ENCODE measurements at regions not wholly inside any gene's neighbourhood (a gene's known extent, or its start where the extent isn't known, plus 50 kb on each side); places are given as distances from the start of the nearest gene placed in this dataset.

GRCh38 chr2:78973630-78974029 is 51.9 kb upstream of the REG3G start (continued):
- no peak for TF ChIP-seq AFF4 (CRISPR knock-in tag; IDR thresholded peaks at IDR 0.05)

Small RNAs in the stretch of these regions (small RNA-seq; reads per million reads assigned to genes)
- gene RNU6-812P (ENCODE audit: insufficient read depth in 2 of 3, insufficient read length in 3 of 3, low read depth in 2 of 3, low replicate concordance in 1 of 3): 0 reads per million in 3 experiments
- gene RNU6-827P (ENCODE audit: insufficient read depth in 2 of 3, insufficient read length in 3 of 3, low read depth in 2 of 3, low replicate concordance in 1 of 3): 0 reads per million in 3 experiments

Measured in HepG2 (cell line).